AG09319 (cell line): ENCODE measurements at regions not wholly inside any gene's neighbourhood (a gene's known extent, or its start where the extent isn't known, plus 50 kb on each side); places are given as distances from the start of the nearest gene placed in this dataset.

Experiments used
- DNase-seq: peaks from one replicate; pipeline ENCODE4 v3.0.0-alpha.2; 2010; ENCODE audit warnings: low read depth; ENCODE audit errors: extremely low read depth
- TF ChIP-seq, protein P1 (sequence below): IDR thresholded peaks from 2 replicates; pipeline ENCODE4 v1.5.1; 2011; ENCODE audit warnings: low read depth, mild to moderate bottlenecking, inconsistent platforms, low read length, moderate library complexity

DNA sequence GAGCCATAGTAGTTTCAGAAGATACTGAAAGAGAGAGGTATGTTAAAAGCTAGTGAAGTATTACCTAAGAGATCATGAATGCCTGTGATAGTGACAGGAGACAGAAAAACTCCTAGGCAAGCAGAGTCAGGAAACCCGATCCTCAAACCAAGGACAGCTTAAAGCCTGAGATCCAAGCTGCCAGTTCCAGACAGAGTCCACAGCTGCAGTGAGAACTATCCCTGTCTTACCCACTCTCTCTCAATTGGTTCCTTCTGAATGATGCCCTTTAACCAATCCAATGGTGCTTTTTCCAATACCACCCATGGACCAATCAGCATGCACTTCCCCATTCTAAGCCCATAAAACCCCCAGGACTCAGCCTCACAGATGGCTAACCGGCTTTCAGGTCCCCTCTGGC lies 90.4 kb upstream of the PCDH10 start:
- TF ChIP-seq, protein P1, sequence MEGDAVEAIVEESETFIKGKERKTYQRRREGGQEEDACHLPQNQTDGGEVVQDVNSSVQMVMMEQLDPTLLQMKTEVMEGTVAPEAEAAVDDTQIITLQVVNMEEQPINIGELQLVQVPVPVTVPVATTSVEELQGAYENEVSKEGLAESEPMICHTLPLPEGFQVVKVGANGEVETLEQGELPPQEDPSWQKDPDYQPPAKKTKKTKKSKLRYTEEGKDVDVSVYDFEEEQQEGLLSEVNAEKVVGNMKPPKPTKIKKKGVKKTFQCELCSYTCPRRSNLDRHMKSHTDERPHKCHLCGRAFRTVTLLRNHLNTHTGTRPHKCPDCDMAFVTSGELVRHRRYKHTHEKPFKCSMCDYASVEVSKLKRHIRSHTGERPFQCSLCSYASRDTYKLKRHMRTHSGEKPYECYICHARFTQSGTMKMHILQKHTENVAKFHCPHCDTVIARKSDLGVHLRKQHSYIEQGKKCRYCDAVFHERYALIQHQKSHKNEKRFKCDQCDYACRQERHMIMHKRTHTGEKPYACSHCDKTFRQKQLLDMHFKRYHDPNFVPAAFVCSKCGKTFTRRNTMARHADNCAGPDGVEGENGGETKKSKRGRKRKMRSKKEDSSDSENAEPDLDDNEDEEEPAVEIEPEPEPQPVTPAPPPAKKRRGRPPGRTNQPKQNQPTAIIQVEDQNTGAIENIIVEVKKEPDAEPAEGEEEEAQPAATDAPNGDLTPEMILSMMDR = no peak
- DNase-seq = no peak

DNA sequence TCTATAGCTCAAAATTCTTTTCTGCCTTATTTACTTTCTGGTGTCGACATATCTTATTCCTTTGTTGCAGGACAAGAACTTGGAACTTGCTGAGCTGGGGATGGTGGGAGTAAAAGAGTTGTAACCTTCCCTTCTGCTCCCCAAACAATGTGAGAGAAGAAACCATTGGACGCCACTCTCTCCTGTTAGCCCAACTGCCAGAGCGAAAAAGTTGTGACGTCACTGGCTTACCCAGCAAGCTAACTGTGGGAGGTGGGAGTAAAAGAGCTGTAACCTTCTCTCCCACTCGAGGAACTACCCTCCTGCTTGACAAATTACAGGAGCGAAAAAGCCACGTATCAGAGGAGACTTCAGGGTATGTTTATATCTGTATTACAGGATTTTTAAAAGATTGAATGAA lies 90.0 kb upstream of the PCDH10 start:
- no peak for DNase-seq
- TF ChIP-seq, protein P1 = no peak

DNA sequence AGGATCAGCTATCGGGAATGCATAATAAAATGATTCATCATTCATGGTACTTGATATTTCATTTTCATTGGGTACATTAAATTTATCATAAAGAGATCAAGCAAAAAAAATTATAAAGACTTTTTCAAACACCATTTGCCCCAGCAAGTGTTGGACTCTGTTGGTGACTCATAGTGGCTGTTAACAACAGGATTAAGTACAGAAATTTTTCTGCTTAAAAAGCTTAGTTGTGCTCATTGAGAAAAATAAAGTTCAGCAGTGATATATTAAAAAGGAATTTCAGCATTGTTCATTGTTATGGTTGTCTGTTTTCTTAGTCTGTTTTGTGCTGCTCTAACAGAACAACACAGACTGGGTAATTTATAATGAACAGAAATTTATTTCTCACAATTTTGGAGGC lies 86.2 kb upstream of the PCDH10 start:
- TF ChIP-seq, protein P1 = no peak
- DNase-seq = no peak

DNA sequence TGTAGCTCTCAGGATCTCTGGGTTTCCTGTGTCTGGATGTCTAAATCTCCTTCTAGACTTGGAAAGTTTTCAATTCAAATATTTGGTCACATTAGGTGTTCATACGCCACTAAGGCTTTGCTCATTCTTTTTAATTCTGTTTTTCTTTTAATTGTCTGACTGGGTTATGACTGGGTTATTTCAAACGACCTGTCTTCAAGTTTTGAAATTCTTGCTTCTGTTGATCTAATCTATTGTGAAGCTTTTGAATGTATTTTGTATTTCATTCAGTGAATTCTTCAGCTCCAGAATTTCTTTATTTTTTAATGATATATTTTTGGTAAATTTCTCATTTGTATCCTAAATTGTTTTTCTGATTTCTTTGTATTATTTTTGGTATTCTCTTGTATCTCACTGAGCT lies 81.0 kb upstream of the PCDH10 start:
- DNase-seq = no peak
- TF ChIP-seq, protein P1 = no peak

DNA sequence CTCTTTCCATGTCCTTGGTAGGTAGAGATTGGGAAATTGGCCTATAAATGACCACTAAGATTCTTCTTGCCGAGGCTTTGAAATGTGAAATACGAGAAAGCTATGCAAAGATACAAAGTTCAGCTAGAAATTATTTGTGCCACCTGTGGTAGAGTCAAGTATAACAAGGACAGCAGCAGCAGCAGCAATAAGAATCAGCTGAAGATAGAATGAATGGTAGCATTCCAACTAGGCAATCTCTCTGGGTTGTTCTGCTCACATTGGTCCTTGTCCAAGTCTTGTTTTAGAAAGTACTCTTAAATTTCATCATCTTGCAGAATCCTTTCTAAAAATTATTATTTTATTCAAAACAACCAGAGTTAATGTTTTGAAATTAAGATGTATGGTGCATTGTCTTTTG lies 67.8 kb upstream of the PCDH10 start:
- TF ChIP-seq, protein P1 = no peak

DNA sequence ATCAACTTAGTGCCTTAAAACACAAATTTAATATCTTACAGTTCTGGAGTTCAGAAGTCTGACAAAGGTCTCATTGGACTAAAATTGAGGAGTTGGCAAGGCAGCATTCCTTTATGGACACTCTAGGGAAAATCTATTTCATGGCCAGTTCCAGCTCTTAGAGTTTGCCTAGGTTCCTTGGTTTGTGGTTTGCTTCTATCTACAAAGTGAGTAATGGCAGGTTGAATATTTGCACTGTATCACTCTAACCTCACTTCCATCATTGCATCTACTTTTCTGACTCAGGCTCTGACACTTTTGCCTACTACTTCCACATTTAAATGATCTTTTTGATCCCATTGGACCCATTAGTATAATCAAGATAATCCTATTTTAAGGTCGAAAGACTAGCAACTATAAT lies 64.7 kb upstream of the PCDH10 start:
- TF ChIP-seq, protein P1 = no peak

More for the DNA sequence above, 67.8 kb upstream of the PCDH10 start:
- no peak for DNase-seq

DNA sequence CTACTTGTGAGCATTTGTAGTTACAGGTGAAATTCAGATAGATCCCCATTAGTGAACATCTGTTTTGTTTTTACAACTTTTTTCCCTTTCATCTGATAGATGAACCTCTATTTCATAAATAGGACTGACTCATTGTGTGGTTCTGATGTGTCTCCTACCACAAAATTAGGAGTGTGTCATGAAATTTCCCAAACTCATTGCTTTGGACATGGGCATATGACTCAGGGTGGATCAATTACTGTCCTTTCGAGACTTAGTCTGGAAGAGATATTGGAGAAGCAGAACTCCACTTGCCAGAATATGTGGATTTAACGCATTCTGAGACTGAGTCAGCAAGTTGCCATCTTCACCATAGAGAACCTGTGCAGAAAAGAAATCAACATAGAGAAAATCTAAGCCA lies 53.5 kb upstream of the PCDH10 start:
- no peak for DNase-seq
- TF ChIP-seq, protein P1 = no peak

More for the DNA sequence above, 64.7 kb upstream of the PCDH10 start:
- no peak for DNase-seq
